Liver (tissue), 8 donors: ENCODE measurements at regions not wholly inside any gene's neighbourhood (a gene's known extent, or its start where the extent isn't known, plus 50 kb on each side); places are given as distances from the start of the nearest gene placed in this dataset.

ENCODE experiments used
- DNase-seq: peaks from one replicate; pipeline ENCODE4 v3.0.0-alpha.2; 2017; ENCODE audit warnings: low spot score
- H3K27ac ChIP-seq, 2 donors: one replicate each; pipeline ENCODE4 v1.7.0; 2013; ENCODE audit warnings: inconsistent platforms in 2 of 2, low read length in 2 of 2, control low read depth in 1 of 2, low read depth in 1 of 2, mild to moderate bottlenecking in 1 of 2
- H3K27me3 ChIP-seq, 4 donors: one replicate each; pipeline versions ENCODE4 v1.6.1 to v1.7.0; 2013; ENCODE audit warnings: low read length in 3 of 4, inconsistent platforms in 1 of 4, mild to moderate bottlenecking in 1 of 4, moderate library complexity in 1 of 4; ENCODE audit not compliant: control insufficient read depth in 4 of 4, insufficient read depth in 4 of 4
- H3K36me3 ChIP-seq, 4 donors: one replicate each; pipeline versions ENCODE4 v1.6.1 to v1.7.0; 2013; ENCODE audit warnings: low read length in 3 of 4, mild to moderate bottlenecking in 3 of 4, low read depth in 1 of 4, moderate library complexity in 1 of 4; ENCODE audit not compliant: control insufficient read depth in 4 of 4, insufficient read depth in 3 of 4
- H3K4me1 ChIP-seq, 4 donors: one replicate each; pipeline versions ENCODE4 v1.6.1 to v1.7.0; 2013; ENCODE audit warnings: low read length in 3 of 4, mild to moderate bottlenecking in 3 of 4, moderate library complexity in 1 of 4; ENCODE audit not compliant: control insufficient read depth in 4 of 4, insufficient read depth in 4 of 4
- H3K4me3 ChIP-seq, 3 donors: one replicate each; pipeline versions ENCODE4 v1.6.1 to v1.7.0; 2013; ENCODE audit warnings: low read length in 3 of 3, control low read depth in 1 of 3, low read depth in 1 of 3, mild to moderate bottlenecking in 1 of 3
- H3K9ac ChIP-seq, 2 donors: one replicate each; pipeline ENCODE4 v1.7.0; 2013; ENCODE audit warnings: low read length in 2 of 2, mild to moderate bottlenecking in 2 of 2, moderate library complexity in 2 of 2, control low read depth in 1 of 2, low read depth in 1 of 2
- H3K9me3 ChIP-seq, 4 donors: one replicate each; pipeline versions ENCODE4 v1.6.1 to v1.7.0; 2013; ENCODE audit warnings: low read length in 3 of 4; ENCODE audit not compliant: control insufficient read depth in 4 of 4
- ATF3 ChIP-seq: IDR thresholded peaks from 2 replicates; pipeline ENCODE4 v1.6.1; 2016; ENCODE audit warnings: antibody characterized with exemption
- CTCF ChIP-seq: fragments of 150-350 bp; IDR thresholded peaks from 2 replicates; pipeline ENCODE4 v1.5.1; 2017; ENCODE audit warnings: improper control_type of control experiment, low read depth, low read length; ENCODE audit not compliant: missing input control
- EGR1 ChIP-seq, 2 donors: IDR thresholded peaks; 2 replicates each; pipeline ENCODE4 v1.6.1; 2016 to 2018; ENCODE audit warnings: antibody characterized with exemption in 2 of 2, low read depth in 2 of 2
- FOXA1 ChIP-seq: IDR thresholded peaks from 2 replicates; pipeline ENCODE4 v1.6.1; 2016; ENCODE audit warnings: antibody characterized with exemption
- FOXA2 ChIP-seq: IDR thresholded peaks from 2 replicates; pipeline ENCODE4 v1.6.1; 2016; ENCODE audit warnings: antibody characterized with exemption
- GABPA ChIP-seq, 2 donors: IDR thresholded peaks in 1 of 2; conservative IDR thresholded peaks in 1 of 2; 2 replicates each; pipeline ENCODE4 v1.6.1; 2016; ENCODE audit warnings: antibody characterized with exemption in 2 of 2, mild to moderate bottlenecking in 1 of 2, moderate library complexity in 1 of 2
- HNF4A ChIP-seq, 2 donors: conservative IDR thresholded peaks; 2 replicates each; pipeline ENCODE4 v1.6.1; 2016; ENCODE audit warnings: antibody characterized with exemption in 2 of 2, mild to moderate bottlenecking in 2 of 2
- JUND ChIP-seq, 2 donors: IDR thresholded peaks; 2 replicates each; pipeline ENCODE4 v1.6.1; 2016; ENCODE audit warnings: antibody characterized with exemption in 2 of 2
- MAX ChIP-seq: IDR thresholded peaks from 2 replicates; pipeline ENCODE4 v1.6.1; 2016; ENCODE audit warnings: antibody characterized with exemption
- NR2F2 ChIP-seq: IDR thresholded peaks from 2 replicates; pipeline ENCODE4 v1.6.1; 2016; ENCODE audit warnings: antibody characterized with exemption
- RAD21 ChIP-seq, 2 donors: IDR thresholded peaks; 2 replicates each; pipeline ENCODE4 v1.6.1; 2016; ENCODE audit warnings: antibody characterized with exemption in 2 of 2, mild to moderate bottlenecking in 2 of 2
- REST ChIP-seq: IDR thresholded peaks from 2 replicates; pipeline ENCODE4 v1.6.1; 2016; ENCODE audit warnings: antibody characterized with exemption, mild to moderate bottlenecking
- RXRA ChIP-seq, 2 donors: IDR thresholded peaks; 2 replicates each; pipeline ENCODE4 v1.6.1; 2017 to 2018; ENCODE audit warnings: antibody characterized with exemption in 2 of 2, mild to moderate bottlenecking in 1 of 2
- SP1 ChIP-seq: IDR thresholded peaks from 2 replicates; pipeline ENCODE4 v1.6.1; 2018; ENCODE audit warnings: antibody characterized with exemption, mild to moderate bottlenecking
- TAF1 ChIP-seq: conservative IDR thresholded peaks from 2 replicates; pipeline ENCODE4 v1.6.1; 2016; ENCODE audit warnings: antibody characterized with exemption, mild to moderate bottlenecking
- YY1 ChIP-seq: IDR thresholded peaks from 2 replicates; pipeline ENCODE4 v1.6.1; 2016; ENCODE audit warnings: antibody characterized with exemption, mild to moderate bottlenecking
- ZBTB33 ChIP-seq: IDR thresholded peaks from 2 replicates; pipeline ENCODE4 v1.6.1; 2016; ENCODE audit warnings: antibody characterized with exemption
- WGBS: extraction: QIAGEN DNeasy Blood & Tissue Kit; methylation state at CpG from one replicate; pipeline ENCODE4 v1.1.7; 2013; 5-methylcytosine and 5-hydroxymethylcytosine counted together
- donor health status: healthy.
- donor health status: healthy.
- donor health status: healthy.
- donor health status: healthy.
- donor health status: healthy.

GRCh38 chr3:101158374-101158773, 162.0 kb downstream of the IMPG2 start (continued):
- TF ChIP-seq RXRA (IDR thresholded peaks at IDR 0.05) (no peak), JUND (IDR thresholded peaks at IDR 0.05) (no peak)

GRCh38 chr3:101156787-101157345, 163.5 kb downstream of the IMPG2 start:
- TF ChIP-seq REST (no peak), EGR1 (IDR thresholded peaks at IDR 0.05; ENCODE audit: low read depth in 2 of 2) (no peak), FOXA2 (no peak), ATF3 (no peak), HNF4A (conservative IDR thresholded peaks at IDR 0.05) (no peak), TAF1 (no peak), GABPA (IDR thresholded peaks at IDR 0.05 in 1 of 2, conservative IDR thresholded peaks at IDR 0.05 in 1 of 2) (no peak), YY1 (no peak), MAX (no peak), SP1 (no peak), NR2F2 (no peak), CTCF (no peak)
- 89% methylated on average over 1 of the region's 1 CpG for WGBS
- no peak for DNase-seq
- Histone ChIP-seq H3K4me3 (no peak overlapping the region), H3K9me3 (no peaks in the 10 kb centered on the region), H3K27ac (no peak overlapping the region), H3K36me3 (no peaks in the 10 kb centered on the region), H3K4me1 (no peaks in the 10 kb centered on the region), H3K9ac (no peak overlapping the region), H3K27me3 (no peaks in the 10 kb centered on the region)

GRCh38 chr3:101155825-101156224, 162.6 kb upstream of the ABI3BP start:
- Histone ChIP-seq H3K36me3 (no peaks in the 10 kb centered on the region), H3K27me3 (no peaks in the 10 kb centered on the region), H3K27ac (no peak overlapping the region), H3K9me3 (no peaks in the 10 kb centered on the region), H3K4me3 (no peak overlapping the region), H3K4me1 (no peaks in the 10 kb centered on the region), H3K9ac (no peak overlapping the region)
- TF ChIP-seq ZBTB33 (no peak), HNF4A (conservative IDR thresholded peaks at IDR 0.05) (no peak), RXRA (IDR thresholded peaks at IDR 0.05) (no peak), CTCF (no peak), FOXA1 (no peak), YY1 (no peak), NR2F2 (no peak), RAD21 (IDR thresholded peaks at IDR 0.05) (no peak), GABPA (IDR thresholded peaks at IDR 0.05 in 1 of 2, conservative IDR thresholded peaks at IDR 0.05 in 1 of 2) (no peak)
- no peak for DNase-seq
